Right atrium auricular region (tissue), 2 donors: ENCODE measurements at regions not wholly inside any gene's neighbourhood (a gene's known extent, or its start where the extent isn't known, plus 50 kb on each side); places are given as distances from the start of the nearest gene placed in this dataset.

ENCODE experiments used
- DNase-seq: peaks from one replicate; pipeline ENCODE4 v3.0.0-alpha.2; 2019; ENCODE audit warnings: low spot score
- H3K27ac ChIP-seq, 2 donors: fragments of 200-600 bp; sonication (generic); 1 replicate in 1 of 2; 2 replicates in 1 of 2; pipeline ENCODE4 v1.5.1; 2016 to 2019
- H3K27me3 ChIP-seq, 2 donors: fragments of 200-600 bp; sonication (generic); one replicate each; pipeline versions ENCODE4 v1.5.1 to v1.6.0; 2017 to 2019
- H3K36me3 ChIP-seq: fragments of 200-600 bp; sonication (generic); one replicate; pipeline ENCODE4 v1.5.1; 2016
- H3K4me1 ChIP-seq, 2 donors: fragments of 200-600 bp; sonication (generic); one replicate each; pipeline versions ENCODE4 v1.5.1 to v1.6.0; 2017 to 2019
- H3K4me3 ChIP-seq, 2 donors: fragments of 200-600 bp; sonication (generic); 1 replicate in 1 of 2; 2 replicates in 1 of 2; pipeline ENCODE4 v1.5.1; 2017 to 2019; ENCODE audit warnings: mild to moderate bottlenecking in 1 of 2, moderate library complexity in 1 of 2
- H3K9me3 ChIP-seq, 2 donors: fragments of 200-600 bp; sonication (generic); one replicate each; pipeline ENCODE4 v1.5.1; 2019
- CTCF ChIP-seq, 2 donors: fragments of 200-600 bp; sonication (generic); IDR thresholded peaks; one replicate each; pipeline ENCODE4 v1.5.1; 2019; ENCODE audit warnings: antibody characterized with exemption in 2 of 2

- peak in 1 of 2 donors; percentile 62 for TF ChIP-seq CTCF (IDR thresholded peaks at IDR 0.05)
- Histone ChIP-seq H3K27ac (no peak overlapping the region), H3K4me3 (no peak overlapping the region), H3K9me3 (no peaks in the 10 kb centered on the region), H3K4me1 (peaks cover 0 to 7% of the 10 kb centered on the region in 2 donors), H3K36me3 (no peaks in the 10 kb centered on the region), H3K27me3 (no peaks in the 10 kb centered on the region)
- DNase-seq = no peak
Measured at GRCh38 chr14:36069535-36069900, 107.0 kb downstream of the PTCSC3 start.

GRCh38 chr14:36068777-36069534 lies 107.6 kb downstream of the PTCSC3 start:
- Histone ChIP-seq H3K27me3 (no peaks in the 10 kb centered on the region), H3K27ac (no peak overlapping the region), H3K4me3 (no peak overlapping the region), H3K9me3 (no peaks in the 10 kb centered on the region), H3K4me1 (peaks cover 0 to 7% of the 10 kb centered on the region in 2 donors), H3K36me3 (no peaks in the 10 kb centered on the region)
- DNase-seq = no peak
- TF ChIP-seq CTCF (IDR thresholded peaks at IDR 0.05) = no peak

- H3K36me3 ChIP-seq = no peaks in the 10 kb centered on the region
- H3K9me3 ChIP-seq = no peaks in the 10 kb centered on the region
- no peak for DNase-seq
- H3K27me3 ChIP-seq = no peaks in the 10 kb centered on the region
- H3K27ac ChIP-seq = no peak overlapping the region
- H3K4me3 ChIP-seq = no peak overlapping the region
- no peak for TF ChIP-seq CTCF (IDR thresholded peaks at IDR 0.05)
- H3K4me1 ChIP-seq = peaks cover 0 to 7% of the 10 kb centered on the region in 2 donors
Measured at GRCh38 chr14:36067428-36068187, 108.9 kb downstream of the PTCSC3 start.

GRCh38 chr14:36066636-36067035 lies 109.9 kb downstream of the PTCSC3 start:
- Histone ChIP-seq H3K9me3 (no peaks in the 10 kb centered on the region), H3K36me3 (no peaks in the 10 kb centered on the region), H3K27ac (no peak overlapping the region), H3K4me3 (no peak overlapping the region), H3K4me1 (peaks cover 0 to 7% of the 10 kb centered on the region in 2 donors), H3K27me3 (no peaks in the 10 kb centered on the region)
- TF ChIP-seq CTCF (IDR thresholded peaks at IDR 0.05) = no peak
- DNase-seq = no peak

GRCh38 chr14:36065831-36066230 lies 110.7 kb downstream of the PTCSC3 start:
- Histone ChIP-seq H3K36me3 (no peaks in the 10 kb centered on the region), H3K27me3 (no peaks in the 10 kb centered on the region), H3K4me3 (no peak overlapping the region), H3K27ac (no peak overlapping the region), H3K9me3 (no peaks in the 10 kb centered on the region), H3K4me1 (peaks cover 0 to 7% of the 10 kb centered on the region in 2 donors)
- no peak for DNase-seq
- TF ChIP-seq CTCF (IDR thresholded peaks at IDR 0.05) = no peak
